H9 (cell line): ENCODE measurements at regions not wholly inside any gene's neighbourhood (a gene's known extent, or its start where the extent isn't known, plus 50 kb on each side); places are given as distances from the start of the nearest gene placed in this dataset.
A peak's percentile ranks its signal among the peaks of the same experiment; 100 is the strongest.

Experiments
- DNase-seq: peaks from one replicate; pipeline ENCODE4 v3.0.0-alpha.2; 2017
- H2AFZ ChIP-seq: one replicate; pipeline ENCODE4 v1.6.1; 2013; ENCODE audit warnings: mild to moderate bottlenecking, low read length, control low read depth, moderate library complexity
- H2AK5ac ChIP-seq: 2 replicates; pipeline ENCODE4 v1.6.1; 2013; ENCODE audit warnings: low read length, control low read depth, mixed read lengths; ENCODE audit not compliant: insufficient read length
- H2BK120ac ChIP-seq: one replicate; pipeline ENCODE4 v1.6.1; 2013; ENCODE audit warnings: low read depth, mild to moderate bottlenecking, low read length, control low read depth, inconsistent platforms; ENCODE audit not compliant: poor library complexity, severe bottlenecking
- H2BK12ac ChIP-seq: 2 replicates; pipeline ENCODE4 v1.6.1; 2013; ENCODE audit warnings: low read length, control low read depth, mixed read lengths, low read depth; ENCODE audit not compliant: insufficient read length
- H2BK15ac ChIP-seq: 2 replicates; pipeline ENCODE4 v1.6.1; 2013; ENCODE audit warnings: low read depth, low read length, control low read depth
- H2BK20ac ChIP-seq: one replicate; pipeline ENCODE4 v1.6.1; 2013; ENCODE audit warnings: low read depth, mild to moderate bottlenecking, low read length, control low read depth, inconsistent platforms; ENCODE audit not compliant: poor library complexity, severe bottlenecking
- H2BK5ac ChIP-seq: 2 replicates; pipeline ENCODE4 v1.6.1; 2013; ENCODE audit warnings: low read length, control low read depth, mixed read lengths; ENCODE audit not compliant: insufficient read length
- H3K14ac ChIP-seq: 2 replicates; pipeline ENCODE4 v1.6.1; 2013; ENCODE audit warnings: low read length, control low read depth; ENCODE audit not compliant: insufficient read depth
- H3K18ac ChIP-seq: 2 replicates; pipeline ENCODE4 v1.6.1; 2013; ENCODE audit warnings: low read depth, mild to moderate bottlenecking, mixed read lengths, low read length, control low read depth; ENCODE audit not compliant: insufficient read length
- H3K23ac ChIP-seq: 2 replicates; pipeline ENCODE4 v1.6.1; 2013; ENCODE audit warnings: low read length, control low read depth, mixed read lengths, low read depth; ENCODE audit not compliant: insufficient read length
- H3K23me2 ChIP-seq: 2 replicates; pipeline ENCODE4 v1.6.1; 2013; ENCODE audit warnings: low read depth, mild to moderate bottlenecking, mixed read lengths, low read length, control low read depth; ENCODE audit not compliant: insufficient read length, poor library complexity, severe bottlenecking
- H3K27ac ChIP-seq: 2 replicates; pipeline ENCODE4 v1.5.1; 2013; ENCODE audit warnings: low read length, control low read depth, mixed read lengths, low read depth; ENCODE audit not compliant: insufficient read length
- H3K27me3 ChIP-seq: 2 replicates; pipeline ENCODE4 v1.6.1; 2013; ENCODE audit warnings: low read length, control low read depth, inconsistent platforms; ENCODE audit not compliant: insufficient read depth
- H3K4ac ChIP-seq: 2 replicates; pipeline ENCODE4 v1.6.1; 2013; ENCODE audit warnings: low read depth, mild to moderate bottlenecking, control low read depth, inconsistent platforms, low read length, moderate library complexity
- H3K4me1 ChIP-seq: 2 replicates; pipeline ENCODE4 v1.6.1; 2013; ENCODE audit warnings: low read length, control low read depth, inconsistent platforms; ENCODE audit not compliant: insufficient read depth
- H3K4me2 ChIP-seq: 2 replicates; pipeline ENCODE4 v1.6.1; 2013; ENCODE audit warnings: low read length, control low read depth, mixed read lengths; ENCODE audit not compliant: insufficient read length, insufficient read depth
- H3K56ac ChIP-seq: 2 replicates; pipeline ENCODE4 v1.6.1; 2013; ENCODE audit warnings: low read depth, mild to moderate bottlenecking, mixed read lengths, low read length, control low read depth; ENCODE audit not compliant: insufficient read length
- H3K79me1 ChIP-seq: 2 replicates; pipeline ENCODE4 v1.6.1; 2013; ENCODE audit warnings: low read depth, mild to moderate bottlenecking, moderate library complexity, low read length, control low read depth, inconsistent platforms; ENCODE audit not compliant: insufficient read depth, poor library complexity, severe bottlenecking
- H3K79me2 ChIP-seq: 2 replicates; pipeline ENCODE4 v1.6.1; 2013; ENCODE audit warnings: low read length, control low read depth, inconsistent platforms; ENCODE audit not compliant: insufficient read depth
- H3K9ac ChIP-seq: 2 replicates; pipeline ENCODE4 v1.6.1; 2013; ENCODE audit warnings: low read length, control low read depth, mixed read lengths; ENCODE audit not compliant: insufficient read length; ENCODE audit errors: extremely low read depth
- H3K9me3 ChIP-seq: one replicate; pipeline ENCODE4 v1.6.1; 2013; ENCODE audit warnings: low read depth, low read length, inconsistent platforms; ENCODE audit not compliant: control insufficient read depth
- H3T11ph ChIP-seq: one replicate; pipeline ENCODE4 v1.6.1; 2013; ENCODE audit warnings: mild to moderate bottlenecking, low read length, control low read depth, inconsistent platforms
- H4K20me1 ChIP-seq: one replicate; pipeline ENCODE4 v1.6.1; 2013; ENCODE audit not compliant: control insufficient read depth, insufficient read length, insufficient read depth
- H4K5ac ChIP-seq: 2 replicates; pipeline ENCODE4 v1.6.1; 2013; ENCODE audit warnings: low read depth, mild to moderate bottlenecking, mixed read lengths, low read length, control low read depth; ENCODE audit not compliant: insufficient read length
- H4K8ac ChIP-seq: replicated peaks from 2 replicates; pipeline ENCODE4 v1.6.1; 2013; ENCODE audit warnings: low read length, control low read depth, mixed read lengths, low read depth; ENCODE audit not compliant: insufficient read length
- H4K91ac ChIP-seq: 2 replicates; pipeline ENCODE4 v1.6.1; 2013; ENCODE audit warnings: low read depth, mild to moderate bottlenecking, moderate library complexity, mixed read lengths, low read length, control low read depth; ENCODE audit not compliant: insufficient read length
- H3K27ac Mint-ChIP-seq, 3 experiments: 2 replicates in 2 of 3; 3 replicates in 1 of 3; pipeline ENCODE4 v1.8.0; 2020 to 2021; ENCODE audit warnings: mixed read lengths in 3 of 3, mild to moderate bottlenecking in 1 of 3, moderate library complexity in 1 of 3
- H3K27me3 Mint-ChIP-seq: 2 replicates; pipeline ENCODE4 v1.8.0; 2021; ENCODE audit warnings: low read depth, mild to moderate bottlenecking, moderate library complexity, mixed read lengths
- H3K36me3 Mint-ChIP-seq, 3 experiments: 2 replicates in 2 of 3; 3 replicates in 1 of 3; pipeline ENCODE4 v1.8.0; 2020 to 2021; ENCODE audit warnings: low read depth in 3 of 3, mixed read lengths in 3 of 3; ENCODE audit not compliant: insufficient read depth in 1 of 3
- H3K4me1 Mint-ChIP-seq, 2 experiments: 2 replicates each; pipeline ENCODE4 v1.8.0; 2020; ENCODE audit warnings: mixed read lengths in 2 of 2
- H3K4me3 Mint-ChIP-seq, 2 experiments: 2 replicates in 1 of 2; 3 replicates in 1 of 2; pipeline ENCODE4 v1.8.0; 2020 to 2021; ENCODE audit warnings: mild to moderate bottlenecking in 2 of 2, mixed read lengths in 2 of 2, moderate library complexity in 1 of 2
- H3K9me3 Mint-ChIP-seq, 2 experiments: 2 replicates in 1 of 2; 3 replicates in 1 of 2; pipeline ENCODE4 v1.8.0; 2020; ENCODE audit warnings: mild to moderate bottlenecking in 2 of 2, mixed read lengths in 2 of 2, moderate library complexity in 1 of 2
- CTCF ChIP-seq: fragments of 200-600 bp; sonication (generic); conservative IDR thresholded peaks from 3 replicates; pipeline ENCODE4 v1.8.0; 2021; ENCODE audit warnings: antibody characterized with exemption, mild to moderate bottlenecking
- WGBS: extraction: QIAGEN DNeasy Blood & Tissue Kit; methylation state at CpG from one replicate; pipeline ENCODE4 v1.1.7; 2013; ENCODE audit warnings: missing lambda C conversion rate, low lambda C conversion rate, mixed read lengths; ENCODE audit not compliant: insufficient read length; ENCODE audit errors: extremely low coverage; 5-methylcytosine and 5-hydroxymethylcytosine counted together

DNA sequence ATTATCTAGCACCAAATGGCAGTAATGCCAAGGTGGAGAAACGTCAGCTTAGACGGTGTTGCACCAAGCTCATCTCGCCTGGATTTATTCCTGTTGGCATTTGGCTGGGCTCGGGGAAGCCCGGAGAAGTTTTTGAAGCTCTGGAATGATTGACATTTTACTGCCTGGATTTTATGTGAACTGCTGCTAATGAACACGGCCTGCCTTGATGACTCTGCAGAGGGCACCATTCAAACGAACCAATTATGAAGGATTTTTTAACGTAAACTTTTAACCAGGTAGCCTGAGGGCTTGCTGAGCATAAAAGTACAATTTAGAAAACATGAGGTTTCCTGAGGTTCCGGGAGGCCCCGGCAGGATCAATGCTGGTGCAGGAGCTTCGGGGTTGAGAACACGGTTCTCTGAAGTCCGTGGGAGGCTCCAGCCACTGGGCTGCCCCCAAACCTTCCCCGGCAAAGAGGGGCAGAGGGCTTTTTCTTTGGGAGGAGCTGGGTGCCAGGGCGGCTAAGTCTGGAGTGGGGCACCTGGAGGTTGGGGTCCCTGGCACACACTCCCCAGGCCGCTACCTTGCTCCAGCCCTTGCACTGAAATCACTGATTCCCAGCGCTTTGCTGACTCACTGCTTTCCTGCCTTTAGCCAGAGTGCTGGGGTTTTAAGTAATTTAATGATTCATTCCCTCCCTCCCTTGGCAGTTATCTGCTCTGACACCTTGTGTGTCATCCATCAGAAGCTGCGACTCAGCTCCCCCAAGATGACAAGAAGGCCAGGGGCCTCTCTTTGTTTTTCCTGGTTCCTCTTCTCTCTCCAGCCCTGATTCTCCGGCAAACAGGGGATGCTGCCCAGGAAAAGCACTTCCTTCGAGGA is 161.2 kb upstream of the IRX3 start:
- H3K18ac ChIP-seq = no peak overlapping the region
- Mint-ChIP-seq H3K4me3 (no peak overlapping the region), H3K9me3 (no peaks in the 10 kb centered on the region; a peak in 3 of 5 replicates), H3K36me3 (no peaks in the 10 kb centered on the region; a peak in 1 of 7 replicates), H3K4me1 (peaks cover 1 to 4% of the 10 kb centered on the region in 2 experiments; a peak in 2 of 4 replicates), H3K27ac (peak overlapping the region in 2 of 3 experiments; percentile 12 to 72; a peak in 2 of 7 replicates), H3K27me3 (peaks cover 3% of the 10 kb centered on the region)
- no peak overlapping the region; the same call in 1 of the 2 replicates for H3K14ac ChIP-seq
- H4K5ac ChIP-seq = no peak overlapping the region
- H3K27ac ChIP-seq = no peak overlapping the region
- no peak overlapping the region for H4K91ac ChIP-seq
- no peak overlapping the region for H3K4me2 ChIP-seq
- no peak for DNase-seq
- H3K56ac ChIP-seq = no peak overlapping the region
- H2BK20ac ChIP-seq = no peak overlapping the region
- no peak overlapping the region for H2AK5ac ChIP-seq
- no peak overlapping the region for H2AFZ ChIP-seq
- no peak overlapping the region for H3K4ac ChIP-seq
- H2BK15ac ChIP-seq = no peak overlapping the region
- no peaks in the 10 kb centered on the region for H3K27me3 ChIP-seq
- H3K9ac ChIP-seq = no peak overlapping the region
- H3K79me1 ChIP-seq = no peaks in the 10 kb centered on the region
- no peak overlapping the region for H2BK12ac ChIP-seq
- TF ChIP-seq CTCF = no peak
- H2BK120ac ChIP-seq = no peak overlapping the region
- H2BK5ac ChIP-seq = no peak overlapping the region
- no peak overlapping the region for H3K23ac ChIP-seq
- no peaks in the 10 kb centered on the region for H4K20me1 ChIP-seq
- no peaks in the 10 kb centered on the region for H3K23me2 ChIP-seq
- no peaks in the 10 kb centered on the region for H3K79me2 ChIP-seq
- no peak overlapping the region for H4K8ac ChIP-seq
- no CpG with 5 or more reads among the region's 20 CpGs for WGBS
- no peaks in the 10 kb centered on the region for H3K4me1 ChIP-seq
- H3K9me3 ChIP-seq = no peaks in the 10 kb centered on the region
- no peak overlapping the region for H3T11ph ChIP-seq
